NCI-H2227 treated with DMSO at 0.1 percent for 48 hours (cell line): ENCODE measurements at regions not wholly inside any gene's neighbourhood (a gene's known extent, or its start where the extent isn't known, plus 50 kb on each side); places are given as distances from the start of the nearest gene placed in this dataset.

Source experiments
- DNase-seq: peaks from one replicate; lab custom pipeline; 2025; lab: John Stamatoyannopoulos, UW

GRCh38 chr4:163762741-163763140, 268.3 kb downstream of the TMA16 start:
- no peak for DNase-seq

GRCh38 chr4:163764569-163764968, 270.1 kb downstream of the TMA16 start:
- no peak for DNase-seq

GRCh38 chr4:163768014-163768413, 273.5 kb downstream of the TMA16 start:
- no peak for DNase-seq

GRCh38 chr4:163772238-163772637, 277.7 kb downstream of the TMA16 start:
- no peak for DNase-seq

GRCh38 chr4:163773940-163774339, 279.4 kb downstream of the TMA16 start:
- no peak for DNase-seq

- no peak for DNase-seq
Measured at GRCh38 chr4:163776957-163777356, 282.5 kb downstream of the TMA16 start.

- no peak for DNase-seq
Measured at GRCh38 chr4:163781726-163782125, 287.2 kb downstream of the TMA16 start.

- DNase-seq: no peak
Measured at GRCh38 chr4:163790231-163790630, 295.7 kb downstream of the TMA16 start.

- DNase-seq: no peak
Measured at GRCh38 chr4:163795885-163796284, 301.4 kb downstream of the TMA16 start.

GRCh38 chr4:163804001-163804400, 309.5 kb downstream of the TMA16 start:
- no peak for DNase-seq

- no peak for DNase-seq
Measured at GRCh38 chr4:163806653-163807052, 312.2 kb downstream of the TMA16 start.

GRCh38 chr4:163808011-163808410, 313.5 kb downstream of the TMA16 start:
- DNase-seq: no peak

GRCh38 chr4:163810755-163811154, 316.3 kb downstream of the TMA16 start:
- DNase-seq: no peak

GRCh38 chr4:163815776-163816175, 321.3 kb downstream of the TMA16 start:
- no peak for DNase-seq

- DNase-seq: no peak
Measured at GRCh38 chr4:163816494-163816893, 322.0 kb downstream of the TMA16 start.

- DNase-seq: no peak
Measured at GRCh38 chr4:163818673-163819072, 324.2 kb downstream of the TMA16 start.

GRCh38 chr4:163833669-163834068, 339.2 kb downstream of the TMA16 start:
- DNase-seq: no peak

GRCh38 chr4:163846008-163846407, 351.5 kb downstream of the TMA16 start:
- DNase-seq: no peak

GRCh38 chr4:163852246-163852645, 357.8 kb downstream of the TMA16 start:
- DNase-seq: no peak

GRCh38 chr4:163857903-163858302, 363.4 kb downstream of the TMA16 start:
- DNase-seq: no peak

- DNase-seq: no peak
Measured at GRCh38 chr4:163858515-163858914, 364.0 kb downstream of the TMA16 start.

- DNase-seq: no peak
Measured at GRCh38 chr4:163863082-163863481, 368.6 kb downstream of the TMA16 start.

- no peak for DNase-seq
Measured at GRCh38 chr4:163865010-163865409, 370.5 kb downstream of the TMA16 start.

GRCh38 chr4:163866728-163867315, 372.3 kb downstream of the TMA16 start:
- no peak for DNase-seq

- no peak for DNase-seq
Measured at GRCh38 chr4:163868445-163868844, 374.0 kb downstream of the TMA16 start.
